ENCODE measurements at regions not wholly inside any gene's neighbourhood (a gene's known extent, or its start where the extent isn't known, plus 50 kb on each side); places are given as distances from the start of the nearest gene placed in this dataset.

- peak; percentile 5 for DNase-seq (ENCODE audit: low spot score)
Observed at GRCh38 chrX:26032111-26032912, 105.8 kb upstream of the MAGEB18 start.

GRCh38 chrX:26037367-26037766, 100.8 kb upstream of the MAGEB18 start:
- no peak for DNase-seq (ENCODE audit: low spot score)

DNA sequence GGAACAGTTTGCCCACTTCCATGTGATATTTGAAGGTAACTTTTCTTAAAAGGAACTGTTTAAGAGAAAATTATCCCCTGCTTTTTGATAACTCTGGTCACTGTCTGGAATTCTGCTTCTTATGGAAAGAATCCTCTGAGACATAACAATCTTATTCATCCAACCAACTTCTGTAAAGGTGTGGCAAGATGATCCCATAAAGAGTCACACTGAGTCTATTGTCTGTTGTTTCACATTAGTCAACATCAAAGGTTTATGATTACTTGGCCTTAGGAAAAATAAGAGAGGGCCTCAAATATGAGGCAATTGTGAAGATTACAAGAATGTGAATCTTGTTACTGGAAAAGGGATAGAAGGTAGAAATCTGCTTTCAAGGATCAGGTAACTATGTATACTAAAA, 88.0 kb upstream of the MAGEB18 start:
- DNase-seq (ENCODE audit: low spot score) = no peak

- no peak for DNase-seq (ENCODE audit: low spot score)
Observed at GRCh38 chrX:26070882-26071281, 67.3 kb upstream of the MAGEB18 start.

- no peak for DNase-seq (ENCODE audit: low spot score)
Observed at GRCh38 chrX:26071618-26072017, 66.5 kb upstream of the MAGEB18 start.

GRCh38 chrX:26083093-26083492, 55.0 kb upstream of the MAGEB18 start:
- no peak for DNase-seq (ENCODE audit: low spot score)

Data from AG20443 (cell line).